Smooth muscle cell (in vitro differentiated cells): ENCODE measurements at regions not wholly inside any gene's neighbourhood (a gene's known extent, or its start where the extent isn't known, plus 50 kb on each side); places are given as distances from the start of the nearest gene placed in this dataset.

Experiments used
- DNase-seq: peaks from one replicate; lab custom pipeline; 2025; ENCODE audit not compliant: unreplicated experiment; lab: John Stamatoyannopoulos, UW
- H2AFZ ChIP-seq: fragments of 200-600 bp; sonication (generic); 2 replicates; pipeline ENCODE4 v1.6.0; 2016; ENCODE audit warnings: antibody characterized with exemption, low read depth, mild to moderate bottlenecking
- H3F3A ChIP-seq: fragments of 200-600 bp; sonication (generic); 2 replicates; pipeline ENCODE4 v1.6.0; 2017; ENCODE audit warnings: antibody characterized with exemption, low read depth
- H3K27ac ChIP-seq: fragments of 200-600 bp; sonication (generic); 2 replicates; pipeline ENCODE4 v1.5.1; 2016; ENCODE audit warnings: low read depth, mild to moderate bottlenecking
- H3K27me3 ChIP-seq: fragments of 200-600 bp; sonication (generic); 2 replicates; pipeline ENCODE4 v1.6.1; 2016; ENCODE audit warnings: low read depth, mild to moderate bottlenecking
- H3K36me3 ChIP-seq: fragments of 200-600 bp; sonication (generic); 2 replicates; pipeline ENCODE4 v1.5.1; 2016; ENCODE audit warnings: low read depth
- H3K4me1 ChIP-seq: fragments of 200-600 bp; sonication (generic); 2 replicates; pipeline ENCODE4 v1.5.1; 2016; ENCODE audit warnings: low read depth
- H3K4me2 ChIP-seq: fragments of 200-600 bp; sonication (generic); 2 replicates; pipeline ENCODE4 v1.6.0; 2016; ENCODE audit warnings: mild to moderate bottlenecking
- H3K4me3 ChIP-seq: fragments of 200-600 bp; sonication (generic); 2 replicates; pipeline ENCODE4 v1.5.1; 2016; ENCODE audit warnings: mild to moderate bottlenecking
- H3K79me2 ChIP-seq: fragments of 200-600 bp; sonication (generic); 2 replicates; pipeline ENCODE4 v1.6.0; 2016; ENCODE audit warnings: low read depth, mild to moderate bottlenecking
- H3K9ac ChIP-seq: fragments of 200-600 bp; sonication (generic); 2 replicates; pipeline ENCODE4 v1.6.0; 2016; ENCODE audit warnings: low read depth
- H3K9me3 ChIP-seq: fragments of 200-600 bp; sonication (generic); replicated peaks from 2 replicates; pipeline ENCODE4 v1.5.1; 2016; ENCODE audit warnings: low read depth
- H4K20me1 ChIP-seq: fragments of 200-600 bp; sonication (generic); 2 replicates; pipeline ENCODE4 v1.6.0; 2016; ENCODE audit warnings: low read depth
- CTCF ChIP-seq: fragments of 200-600 bp; sonication (generic); IDR thresholded peaks from 2 replicates; pipeline ENCODE4 v1.5.1; 2017; ENCODE audit warnings: borderline replicate concordance, mild to moderate bottlenecking, antibody characterized with exemption; ENCODE audit not compliant: insufficient read depth, poor library complexity, severe bottlenecking
- WGBS: methylation state at CpG from one replicate; pipeline ENCODE4 v1.1.7; 2016; ENCODE audit warnings: low lambda C conversion rate; 5-methylcytosine and 5-hydroxymethylcytosine counted together

GRCh38 chr1:30337324-30337620 is 386.1 kb downstream of the MATN1 start:
- H3K36me3 ChIP-seq: no peaks in the 10 kb centered on the region
- no peak for TF ChIP-seq CTCF
- no peak overlapping the region for H3K27ac ChIP-seq
- 89% methylated on average over 3 of the region's 3 CpGs for WGBS
- no peaks in the 10 kb centered on the region for H4K20me1 ChIP-seq
- H3K4me2 ChIP-seq: no peak overlapping the region
- H3F3A ChIP-seq: no peaks in the 10 kb centered on the region
- H3K4me3 ChIP-seq: no peak overlapping the region
- no peak overlapping the region for H3K9ac ChIP-seq
- no peak overlapping the region for H2AFZ ChIP-seq
- H3K9me3 ChIP-seq: no peaks in the 10 kb centered on the region
- peaks cover 17% of the 10 kb centered on the region for H3K27me3 ChIP-seq
- no peak for DNase-seq
- H3K79me2 ChIP-seq: no peaks in the 10 kb centered on the region
- H3K4me1 ChIP-seq: no peaks in the 10 kb centered on the region

- no peaks in the 10 kb centered on the region for H3K9me3 ChIP-seq
- DNase-seq: no peak
- 87% methylated on average over 16 of the region's 16 CpGs for WGBS
These were observed 386.6 kb downstream of the MATN1 start for GRCh38 chr1:30336550-30337323.

GRCh38 chr1:30335997-30336390 is 387.4 kb downstream of the MATN1 start:
- Histone ChIP-seq H3K36me3 (no peaks in the 10 kb centered on the region), H3K9ac (no peak overlapping the region), H3K4me3 (no peak overlapping the region), H3K4me1 (no peaks in the 10 kb centered on the region), H3F3A (no peaks in the 10 kb centered on the region), H2AFZ (no peak overlapping the region), H4K20me1 (no peaks in the 10 kb centered on the region), H3K27ac (no peak overlapping the region), H3K4me2 (no peak overlapping the region), H3K79me2 (no peaks in the 10 kb centered on the region), H3K9me3 (no peaks in the 10 kb centered on the region), H3K27me3 (peaks cover 4% of the 10 kb centered on the region)
- DNase-seq: no peak
- no peak for TF ChIP-seq CTCF
- 97% methylated on average over 2 of the region's 2 CpGs for WGBS

More at GRCh38 chr1:30336550-30337323, 386.6 kb downstream of the MATN1 start:
- Histone ChIP-seq H3K4me3 (no peak overlapping the region), H3K27ac (no peak overlapping the region), H3K79me2 (no peaks in the 10 kb centered on the region), H3K4me1 (no peaks in the 10 kb centered on the region), H3K9ac (no peak overlapping the region), H4K20me1 (no peaks in the 10 kb centered on the region), H3F3A (no peaks in the 10 kb centered on the region), H3K4me2 (no peak overlapping the region), H3K36me3 (no peaks in the 10 kb centered on the region), H3K27me3 (peaks cover 11% of the 10 kb centered on the region), H2AFZ (no peak overlapping the region)
- TF ChIP-seq CTCF: no peak

- H3K9ac ChIP-seq: no peak overlapping the region
- no peaks in the 10 kb centered on the region for H3K79me2 ChIP-seq
- H4K20me1 ChIP-seq: no peaks in the 10 kb centered on the region
- no peak overlapping the region for H2AFZ ChIP-seq
- no peak overlapping the region for H3K27ac ChIP-seq
- 91% methylated on average over 3 of the region's 3 CpGs for WGBS
- TF ChIP-seq CTCF: no peak
- DNase-seq: no peak
- H3K4me3 ChIP-seq: no peak overlapping the region
- no peaks in the 10 kb centered on the region for H3F3A ChIP-seq
- H3K36me3 ChIP-seq: no peaks in the 10 kb centered on the region
- H3K4me1 ChIP-seq: no peaks in the 10 kb centered on the region
- H3K27me3 ChIP-seq: no peaks in the 10 kb centered on the region
- no peak overlapping the region for H3K4me2 ChIP-seq
- H3K9me3 ChIP-seq: no peaks in the 10 kb centered on the region
These were observed 387.9 kb downstream of the MATN1 start for GRCh38 chr1:30335389-30335996.
